ENCODE measurements at regions not wholly inside any gene's neighbourhood (a gene's known extent, or its start where the extent isn't known, plus 50 kb on each side); places are given as distances from the start of the nearest gene placed in this dataset.

DNA sequence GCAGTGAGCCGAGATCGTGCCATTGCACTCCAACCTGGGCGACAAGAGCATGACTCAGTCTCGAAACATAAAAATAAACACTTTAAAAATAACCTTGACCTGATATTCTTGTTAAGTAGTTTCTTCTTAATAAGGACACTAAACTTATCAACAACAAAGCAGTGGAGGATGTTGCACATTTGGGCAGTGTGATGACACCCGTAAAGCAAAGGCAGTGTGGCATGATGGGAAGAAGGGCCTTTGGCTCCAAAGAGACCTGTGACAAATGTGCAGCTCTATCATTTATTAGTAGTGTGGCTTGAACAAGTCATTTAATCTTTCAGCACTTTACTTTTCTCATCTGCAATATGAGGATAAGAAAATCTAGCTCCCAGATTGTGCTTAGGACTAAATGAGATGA is 348.0 kb upstream of the PLD5 start:
- no peak for ATAC-seq
- no peak for FAIRE-seq
- no peaks in the 10 kb centered on the region for H3K36me3 ChIP-seq (ENCODE audit: control insufficient read depth in 2 of 2, insufficient read depth in 2 of 2, low read length in 1 of 2)

More for the DNA sequence above, 348.0 kb upstream of the PLD5 start:
- DNase-seq (ENCODE audit: low read depth, low spot score) = no peak
- Histone ChIP-seq H4K20me1 (ENCODE audit: control insufficient read depth, insufficient read depth) (no peaks in the 10 kb centered on the region), H3K27ac (ENCODE audit: control insufficient read depth, insufficient read depth) (no peak overlapping the region), H2AFZ (ENCODE audit: control insufficient read depth, low read depth, low read length) (no peak overlapping the region), H3K4me1 (ENCODE audit: control insufficient read depth, insufficient read depth, low read length) (no peaks in the 10 kb centered on the region), H3K27me3 (replicated peaks in 1 of 2; ENCODE audit: control insufficient read depth in 2 of 2, insufficient read depth in 2 of 2, low read length in 1 of 2) (no peaks in the 10 kb centered on the region), H3K79me2 (ENCODE audit: control insufficient read depth, insufficient read depth, low read length) (no peaks in the 10 kb centered on the region), H3K4me2 (ENCODE audit: control insufficient read depth, insufficient read depth) (no peak overlapping the region), H3K4me3 (no peak overlapping the region), H3K9ac (ENCODE audit: control insufficient read depth, insufficient read depth, low read length) (no peak overlapping the region), H3K9me3 (replicated peaks; ENCODE audit: control insufficient read depth, insufficient read depth, low read length) (no peaks in the 10 kb centered on the region)
- intact Hi-C loops (cut with micrococcal nuclease; ENCODE audit: unreplicated experiment) (no loop called here), in situ Hi-C loops (cut with MboI) (no loop called here)
- BruUV-seq (replicated peaks) = no TSS peak
- POLR2A ChIA-PET = no interaction called here
- SMC1A ChIA-PET (ENCODE audit: uncharacterized antibody, unreplicated experiment) = no interaction called here
- CTCF ChIA-PET = interaction anchor here (0.8 to 1.7 kb wide), 2 partner anchors 8 to 9 kb away, joined by 3 read pairs; no protein-coding TSS in a partner anchor
- WGBS (ENCODE audit: insufficient coverage, insufficient replicate concordance, low lambda C conversion rate, missing lambda C conversion rate) = 46% methylated on average over 5 of the region's 5 CpGs
- no peak for TF ChIP-seq ZNF622 (IDR thresholded peaks at IDR 0.05)
- no peak for TF ChIP-seq MEF2B (IDR thresholded peaks at IDR 0.05; ENCODE audit: partially characterized antibody, poor library complexity, severe bottlenecking)
- no peak for TF ChIP-seq JUNB (IDR thresholded peaks at IDR 0.05)
- no peak for TF ChIP-seq SMC3 (IDR thresholded peaks at IDR 0.05; ENCODE audit: borderline replicate concordance, low read length)
- TF ChIP-seq, protein P1, sequence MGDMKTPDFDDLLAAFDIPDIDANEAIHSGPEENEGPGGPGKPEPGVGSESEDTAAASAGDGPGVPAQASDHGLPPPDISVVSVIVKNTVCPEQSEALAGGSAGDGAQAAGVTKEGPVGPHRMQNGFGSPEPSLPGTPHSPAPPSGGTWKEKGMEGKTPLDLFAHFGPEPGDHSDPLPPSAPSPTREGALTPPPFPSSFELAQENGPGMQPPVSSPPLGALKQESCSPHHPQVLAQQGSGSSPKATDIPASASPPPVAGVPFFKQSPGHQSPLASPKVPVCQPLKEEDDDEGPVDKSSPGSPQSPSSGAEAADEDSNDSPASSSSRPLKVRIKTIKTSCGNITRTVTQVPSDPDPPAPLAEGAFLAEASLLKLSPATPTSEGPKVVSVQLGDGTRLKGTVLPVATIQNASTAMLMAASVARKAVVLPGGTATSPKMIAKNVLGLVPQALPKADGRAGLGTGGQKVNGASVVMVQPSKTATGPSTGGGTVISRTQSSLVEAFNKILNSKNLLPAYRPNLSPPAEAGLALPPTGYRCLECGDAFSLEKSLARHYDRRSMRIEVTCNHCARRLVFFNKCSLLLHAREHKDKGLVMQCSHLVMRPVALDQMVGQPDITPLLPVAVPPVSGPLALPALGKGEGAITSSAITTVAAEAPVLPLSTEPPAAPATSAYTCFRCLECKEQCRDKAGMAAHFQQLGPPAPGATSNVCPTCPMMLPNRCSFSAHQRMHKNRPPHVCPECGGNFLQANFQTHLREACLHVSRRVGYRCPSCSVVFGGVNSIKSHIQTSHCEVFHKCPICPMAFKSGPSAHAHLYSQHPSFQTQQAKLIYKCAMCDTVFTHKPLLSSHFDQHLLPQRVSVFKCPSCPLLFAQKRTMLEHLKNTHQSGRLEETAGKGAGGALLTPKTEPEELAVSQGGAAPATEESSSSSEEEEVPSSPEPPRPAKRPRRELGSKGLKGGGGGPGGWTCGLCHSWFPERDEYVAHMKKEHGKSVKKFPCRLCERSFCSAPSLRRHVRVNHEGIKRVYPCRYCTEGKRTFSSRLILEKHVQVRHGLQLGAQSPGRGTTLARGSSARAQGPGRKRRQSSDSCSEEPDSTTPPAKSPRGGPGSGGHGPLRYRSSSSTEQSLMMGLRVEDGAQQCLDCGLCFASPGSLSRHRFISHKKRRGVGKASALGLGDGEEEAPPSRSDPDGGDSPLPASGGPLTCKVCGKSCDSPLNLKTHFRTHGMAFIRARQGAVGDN (IDR thresholded peaks at IDR 0.05) = no peak
- no peak for TF ChIP-seq IKZF1 (conservative IDR thresholded peaks at IDR 0.05)
- TF ChIP-seq DPF2 (IDR thresholded peaks at IDR 0.05) = no peak
- TF ChIP-seq SUPT20H (IDR thresholded peaks at IDR 0.05; ENCODE audit: borderline replicate concordance, control insufficient read depth, low read depth, low read length) = no peak
- no peak for TF ChIP-seq BHLHE40 (IDR thresholded peaks at IDR 0.05; ENCODE audit: borderline replicate concordance in 1 of 2, low read depth in 2 of 2, low read length in 1 of 2)
- TF ChIP-seq CHD2 (IDR thresholded peaks at IDR 0.05; ENCODE audit: borderline replicate concordance, low read depth, low read length) = no peak
- no peak for TF ChIP-seq KAT2A (conservative IDR thresholded peaks at IDR 0.05; ENCODE audit: control insufficient read depth, low read depth, low read length)
- no peak for TF ChIP-seq CHD4 (IDR thresholded peaks at IDR 0.05)
- RAD21 ChIA-PET (ENCODE audit: unreplicated experiment) = no interaction called here

Data from GM12878 (cell line).